ENCODE measurements at regions not wholly inside any gene's neighbourhood (a gene's known extent, or its start where the extent isn't known, plus 50 kb on each side); places are given as distances from the start of the nearest gene placed in this dataset.
"Not testable (repeated sequence)": the region's sequence is repeated elsewhere in the genome, so short reads cannot be mapped to it uniquely, and the experiment has no call there.

DNA sequence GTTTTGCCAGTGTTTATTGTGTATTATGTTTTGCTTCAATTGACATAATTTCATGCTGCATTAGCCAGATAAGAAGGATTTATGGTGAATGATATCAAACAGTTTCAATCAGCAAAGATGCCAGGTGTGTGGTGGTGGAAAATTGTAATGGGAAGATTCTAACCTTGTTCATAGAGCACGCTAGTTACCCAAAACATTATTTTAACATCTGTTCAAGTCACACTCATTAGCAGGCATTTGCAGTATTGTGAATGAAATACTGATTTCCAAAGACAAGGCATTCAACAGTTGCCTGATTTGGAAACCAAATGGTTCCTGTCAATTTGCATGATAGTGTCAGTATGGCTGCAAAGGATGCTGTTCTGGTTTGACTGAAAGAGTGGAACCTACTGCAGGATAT lies 129.7 kb downstream of the EPC1 start:
- no CpG with 5 or more reads among the region's 1 CpG for WGBS (ENCODE audit: extremely low coverage, insufficient coverage, insufficient read length)
- Histone ChIP-seq H2BK5ac (ENCODE audit: low read depth, low read length, poor library complexity) (no peak overlapping the region), H3K9ac (ENCODE audit: low read length) (no peak overlapping the region), H3K79me1 (ENCODE audit: low read length) (no peaks in the 10 kb centered on the region), H3K27ac (ENCODE audit: low read depth, low read length) (no peak overlapping the region), H3K4me3 (ENCODE audit: low read depth, low read length) (no peak overlapping the region), H3K27me3 (ENCODE audit: insufficient read depth, low read length) (no peaks in the 10 kb centered on the region), H3K79me2 (ENCODE audit: control insufficient read depth, insufficient read depth, low read length, poor library complexity) (no peaks in the 10 kb centered on the region), H3K4ac (ENCODE audit: low read depth, low read length) (no peak overlapping the region), H4K12ac (ENCODE audit: low read depth, low read length) (no peak overlapping the region), H3K9me3 (ENCODE audit: insufficient read depth, low read depth, low read length) (peaks cover 2% of the 10 kb centered on the region), H2BK12ac (ENCODE audit: low read length) (no peak overlapping the region), H3K4me2 (ENCODE audit: low read length) (no peak overlapping the region), H3K14ac (ENCODE audit: low read length) (no peak overlapping the region), H4K8ac (ENCODE audit: low read depth, low read length) (no peak overlapping the region), H4K91ac (ENCODE audit: low read depth, low read length) (no peak overlapping the region), H2AFZ (ENCODE audit: insufficient read depth, low read length, poor library complexity) (no peak overlapping the region), H3K18ac (ENCODE audit: low read length) (no peak overlapping the region), H2AK5ac (ENCODE audit: low read length) (no peak overlapping the region), H3K36me3 (ENCODE audit: control insufficient read depth in 1 of 2, insufficient read depth in 2 of 2, low read length in 2 of 2) (peaks cover 0 to 2% of the 10 kb centered on the region in 2 experiments), H2BK120ac (ENCODE audit: insufficient read depth, low read length, poor library complexity) (no peak overlapping the region), H3K4me1 (ENCODE audit: control insufficient read depth in 1 of 2, insufficient read depth in 2 of 2, low read length in 2 of 2) (no peaks in the 10 kb centered on the region), H3K23ac (ENCODE audit: low read length) (no peak overlapping the region)
- no peak for DNase-seq

DNA sequence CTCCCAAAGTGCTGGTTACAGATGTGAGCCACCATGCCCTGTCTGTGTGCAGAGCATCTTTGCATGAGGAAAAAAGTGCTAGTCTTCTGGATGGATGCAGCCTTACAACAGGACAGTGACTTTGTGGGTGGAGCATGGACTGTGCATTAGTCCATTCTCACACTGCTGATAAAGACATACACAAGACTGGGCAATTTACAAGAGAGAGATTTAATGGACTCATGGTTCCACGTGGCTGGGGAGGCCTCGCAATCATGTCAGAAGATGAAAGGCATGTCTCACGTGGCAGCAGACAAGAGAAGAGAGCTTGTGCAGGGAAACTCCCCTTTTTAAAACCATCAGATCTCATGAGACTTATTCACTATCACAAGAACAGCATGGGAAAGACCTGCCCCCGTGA lies 133.1 kb downstream of the EPC1 start:
- H2AFZ ChIP-seq (ENCODE audit: insufficient read depth, low read length, poor library complexity); H3K18ac ChIP-seq (ENCODE audit: low read length); H4K8ac ChIP-seq (ENCODE audit: low read depth, low read length); H2AK5ac ChIP-seq (ENCODE audit: low read length); H2BK120ac ChIP-seq (ENCODE audit: insufficient read depth, low read length, poor library complexity); H2BK5ac ChIP-seq (ENCODE audit: low read depth, low read length, poor library complexity); H3K4ac ChIP-seq (ENCODE audit: low read depth, low read length); H3K9ac ChIP-seq (ENCODE audit: low read length); H4K12ac ChIP-seq (ENCODE audit: low read depth, low read length); H3K36me3 ChIP-seq (ENCODE audit: control insufficient read depth in 1 of 2, insufficient read depth in 2 of 2, low read length in 2 of 2); H3K27ac ChIP-seq (ENCODE audit: low read depth, low read length); H3K4me1 ChIP-seq (ENCODE audit: control insufficient read depth in 1 of 2, insufficient read depth in 2 of 2, low read length in 2 of 2); H3K4me3 ChIP-seq (ENCODE audit: low read depth, low read length); H3K79me2 ChIP-seq (ENCODE audit: control insufficient read depth, insufficient read depth, low read length, poor library complexity); H3K27me3 ChIP-seq (ENCODE audit: insufficient read depth, low read length); H3K9me3 ChIP-seq (ENCODE audit: insufficient read depth, low read depth, low read length); H4K91ac ChIP-seq (ENCODE audit: low read depth, low read length); H3K14ac ChIP-seq (ENCODE audit: low read length); DNase-seq; H3K79me1 ChIP-seq (ENCODE audit: low read length); H3K4me2 ChIP-seq (ENCODE audit: low read length); H3K23ac ChIP-seq (ENCODE audit: low read length); H2BK12ac ChIP-seq (ENCODE audit: low read length): not testable (repeated sequence)
- WGBS (ENCODE audit: extremely low coverage, insufficient coverage, insufficient read length): no CpG with 5 or more reads among the region's 4 CpGs

DNA sequence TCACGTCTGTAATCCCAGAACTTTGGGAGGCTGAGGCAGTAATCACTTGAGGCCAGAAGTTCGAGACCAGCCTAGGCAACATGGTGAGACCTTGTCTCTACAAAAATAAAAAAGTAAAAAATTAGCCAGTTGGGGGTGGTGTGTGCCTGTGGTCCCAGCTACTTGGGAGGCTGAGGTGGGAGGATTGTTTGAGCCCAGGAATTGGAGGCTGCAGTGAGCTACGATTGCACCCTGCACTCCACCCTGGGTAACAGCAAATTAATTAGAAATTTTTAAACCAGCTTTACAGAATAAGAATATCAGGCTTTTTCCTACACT lies 136.0 kb downstream of the EPC1 start:
- H4K8ac ChIP-seq (ENCODE audit: low read depth, low read length): no peak overlapping the region
- no peaks in the 10 kb centered on the region for H3K79me2 ChIP-seq (ENCODE audit: control insufficient read depth, insufficient read depth, low read length, poor library complexity)
- no peak for DNase-seq
- no peak overlapping the region for H4K12ac ChIP-seq (ENCODE audit: low read depth, low read length)
- H4K91ac ChIP-seq (ENCODE audit: low read depth, low read length): no peak overlapping the region
- H3K4me2 ChIP-seq (ENCODE audit: low read length): no peak overlapping the region
- no CpG with 5 or more reads among the region's 3 CpGs for WGBS (ENCODE audit: extremely low coverage, insufficient coverage, insufficient read length)
- no peaks in the 10 kb centered on the region for H3K9me3 ChIP-seq (ENCODE audit: insufficient read depth, low read depth, low read length)
- no peak overlapping the region for H3K27ac ChIP-seq (ENCODE audit: low read depth, low read length)
- H2BK5ac ChIP-seq (ENCODE audit: low read depth, low read length, poor library complexity): no peak overlapping the region
- H2BK12ac ChIP-seq (ENCODE audit: low read length): no peak overlapping the region
- no peak overlapping the region for H2AFZ ChIP-seq (ENCODE audit: insufficient read depth, low read length, poor library complexity)
- no peak overlapping the region for H3K14ac ChIP-seq (ENCODE audit: low read length)
- H2AK5ac ChIP-seq (ENCODE audit: low read length): no peak overlapping the region
- H3K4me3 ChIP-seq (ENCODE audit: low read depth, low read length): no peak overlapping the region
- H3K4me1 ChIP-seq (ENCODE audit: control insufficient read depth in 1 of 2, insufficient read depth in 2 of 2, low read length in 2 of 2): peaks cover 0 to 3% of the 10 kb centered on the region in 2 experiments
- H3K36me3 ChIP-seq (ENCODE audit: control insufficient read depth in 1 of 2, insufficient read depth in 2 of 2, low read length in 2 of 2): no peaks in the 10 kb centered on the region
- H3K9ac ChIP-seq (ENCODE audit: low read length): no peak overlapping the region
- H3K79me1 ChIP-seq (ENCODE audit: low read length): no peaks in the 10 kb centered on the region
- no peak overlapping the region for H3K18ac ChIP-seq (ENCODE audit: low read length)
- H2BK120ac ChIP-seq (ENCODE audit: insufficient read depth, low read length, poor library complexity): no peak overlapping the region
- H3K23ac ChIP-seq (ENCODE audit: low read length): no peak overlapping the region
- no peaks in the 10 kb centered on the region for H3K27me3 ChIP-seq (ENCODE audit: insufficient read depth, low read length)
- H3K4ac ChIP-seq (ENCODE audit: low read depth, low read length): no peak overlapping the region

DNA sequence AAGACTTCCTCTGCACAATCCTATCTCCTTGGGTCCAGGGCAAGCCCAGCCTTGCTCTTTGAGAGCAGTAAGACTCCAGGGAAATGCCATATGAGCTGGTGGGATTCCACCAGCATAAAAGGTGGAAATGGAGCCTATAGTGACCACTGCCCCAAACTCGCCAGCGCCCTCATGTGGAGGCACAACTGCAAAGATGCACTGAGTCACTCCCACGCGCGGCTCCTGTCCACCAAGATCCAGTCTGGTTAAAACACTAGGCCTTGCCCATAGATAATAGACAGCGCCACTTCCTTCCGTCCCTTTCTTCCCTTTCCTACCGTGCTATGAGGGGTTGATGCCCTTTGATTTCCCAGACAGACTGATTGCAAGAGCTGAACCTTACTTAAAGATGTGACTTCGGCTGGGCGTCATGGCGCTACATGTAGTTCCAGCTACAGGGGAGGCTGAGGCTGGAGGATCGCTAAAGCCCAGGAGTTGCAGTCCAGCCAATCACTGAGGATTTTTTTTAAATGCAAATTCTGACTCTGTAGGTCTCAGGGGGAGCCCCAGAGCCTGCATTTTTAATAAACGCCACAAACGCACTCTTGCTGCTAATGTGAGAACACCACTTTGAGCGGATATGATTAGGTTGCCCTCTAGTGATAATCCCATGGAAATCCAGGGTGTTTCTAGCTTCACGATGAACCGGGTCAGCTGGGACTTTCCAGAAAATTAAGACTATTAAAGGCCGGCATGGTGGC lies 136.5 kb downstream of the EPC1 start:
- H3K9me3 ChIP-seq (ENCODE audit: insufficient read depth, low read depth, low read length): no peaks in the 10 kb centered on the region
- no peak overlapping the region for H2AFZ ChIP-seq (ENCODE audit: insufficient read depth, low read length, poor library complexity)
- no peak overlapping the region for H3K23ac ChIP-seq (ENCODE audit: low read length)
- H4K91ac ChIP-seq (ENCODE audit: low read depth, low read length): no peak overlapping the region
- H3K14ac ChIP-seq (ENCODE audit: low read length): no peak overlapping the region
- H2BK120ac ChIP-seq (ENCODE audit: insufficient read depth, low read length, poor library complexity): no peak overlapping the region
- no peak overlapping the region for H3K4me3 ChIP-seq (ENCODE audit: low read depth, low read length)
- H3K27ac ChIP-seq (ENCODE audit: low read depth, low read length): no peak overlapping the region
- no peaks in the 10 kb centered on the region for H3K36me3 ChIP-seq (ENCODE audit: control insufficient read depth in 1 of 2, insufficient read depth in 2 of 2, low read length in 2 of 2)
- no peak overlapping the region for H2BK5ac ChIP-seq (ENCODE audit: low read depth, low read length, poor library complexity)
- H3K4ac ChIP-seq (ENCODE audit: low read depth, low read length): no peak overlapping the region
- no peak overlapping the region for H3K18ac ChIP-seq (ENCODE audit: low read length)
- H4K8ac ChIP-seq (ENCODE audit: low read depth, low read length): no peak overlapping the region
- H2AK5ac ChIP-seq (ENCODE audit: low read length): no peak overlapping the region
- WGBS (ENCODE audit: extremely low coverage, insufficient coverage, insufficient read length): no CpG with 5 or more reads among the region's 18 CpGs
- no peak overlapping the region for H4K12ac ChIP-seq (ENCODE audit: low read depth, low read length)
- no peak overlapping the region for H3K9ac ChIP-seq (ENCODE audit: low read length)
- peak; percentile 18 to 58 for DNase-seq
- peaks cover 0 to 3% of the 10 kb centered on the region in 2 experiments for H3K4me1 ChIP-seq (ENCODE audit: control insufficient read depth in 1 of 2, insufficient read depth in 2 of 2, low read length in 2 of 2)
- H3K79me1 ChIP-seq (ENCODE audit: low read length): no peaks in the 10 kb centered on the region
- H3K27me3 ChIP-seq (ENCODE audit: insufficient read depth, low read length): no peaks in the 10 kb centered on the region
- H3K79me2 ChIP-seq (ENCODE audit: control insufficient read depth, insufficient read depth, low read length, poor library complexity): no peaks in the 10 kb centered on the region
- no peak overlapping the region for H2BK12ac ChIP-seq (ENCODE audit: low read length)
- H3K4me2 ChIP-seq (ENCODE audit: low read length): no peak overlapping the region
